Spleen (tissue), 7 donors: ENCODE measurements at regions not wholly inside any gene's neighbourhood (a gene's known extent, or its start where the extent isn't known, plus 50 kb on each side); places are given as distances from the start of the nearest gene placed in this dataset.

Experiments
- POLR2A ChIP-seq, 3 donors: fragments of 450-650 bp; IDR thresholded peaks; one replicate each; pipeline ENCODE4 v1.5.1; 2017; ENCODE audit warnings: antibody characterized with exemption in 3 of 3, mild to moderate bottlenecking in 1 of 3
- POLR2AphosphoS5 ChIP-seq, 3 donors: sonication (generic); formaldehyde crosslinking; IDR thresholded peaks; one replicate each; pipeline ENCODE4 v1.5.1; 2017; ENCODE audit warnings: antibody characterized with exemption in 3 of 3
- TF ChIP-seq, protein P1 (sequence below), 11 experiments: fragments of 200-600 bp in 7 of 11; fragments of 450-650 bp in 4 of 11; sonication (generic) in 4 of 11; IDR thresholded peaks in 8 of 11; conservative IDR thresholded peaks in 3 of 11; 1 replicate in 7 of 11; 2 replicates in 4 of 11; pipeline versions ENCODE4 v1.4.0 to v1.8.0; 2016 to 2021; ENCODE audit warnings: antibody characterized with exemption in 11 of 11, inconsistent platforms in 4 of 11, mild to moderate bottlenecking in 1 of 11
- donor health status: DM: no; HTN: no; CAD: no; lungs with moderate emphysema.
- donor health status: DM: no; HTN: no; CAD: no.
- donor health status: DM: no; HTN: no; CAD: no.

DNA sequence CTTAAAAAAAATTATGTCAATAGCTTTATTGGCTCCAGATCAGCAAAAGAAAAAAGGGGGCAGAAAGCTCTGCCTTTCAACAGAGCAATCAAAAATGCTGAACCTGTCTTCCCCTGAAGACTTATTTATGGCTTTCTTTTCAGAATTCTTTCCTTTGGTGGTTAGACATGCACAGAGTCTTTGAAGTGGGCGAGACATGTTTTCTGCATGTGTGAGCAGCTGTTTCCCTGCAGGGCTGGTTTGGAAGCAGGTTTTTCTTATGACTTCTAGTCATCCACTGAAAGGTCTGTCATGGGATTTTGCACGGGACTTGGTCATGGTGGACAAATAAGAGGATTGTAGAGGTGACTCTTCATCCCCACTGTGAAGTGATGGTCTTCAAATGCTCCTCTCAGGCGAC, 160.3 kb downstream of the VAPA start:
- TF ChIP-seq, protein P1, sequence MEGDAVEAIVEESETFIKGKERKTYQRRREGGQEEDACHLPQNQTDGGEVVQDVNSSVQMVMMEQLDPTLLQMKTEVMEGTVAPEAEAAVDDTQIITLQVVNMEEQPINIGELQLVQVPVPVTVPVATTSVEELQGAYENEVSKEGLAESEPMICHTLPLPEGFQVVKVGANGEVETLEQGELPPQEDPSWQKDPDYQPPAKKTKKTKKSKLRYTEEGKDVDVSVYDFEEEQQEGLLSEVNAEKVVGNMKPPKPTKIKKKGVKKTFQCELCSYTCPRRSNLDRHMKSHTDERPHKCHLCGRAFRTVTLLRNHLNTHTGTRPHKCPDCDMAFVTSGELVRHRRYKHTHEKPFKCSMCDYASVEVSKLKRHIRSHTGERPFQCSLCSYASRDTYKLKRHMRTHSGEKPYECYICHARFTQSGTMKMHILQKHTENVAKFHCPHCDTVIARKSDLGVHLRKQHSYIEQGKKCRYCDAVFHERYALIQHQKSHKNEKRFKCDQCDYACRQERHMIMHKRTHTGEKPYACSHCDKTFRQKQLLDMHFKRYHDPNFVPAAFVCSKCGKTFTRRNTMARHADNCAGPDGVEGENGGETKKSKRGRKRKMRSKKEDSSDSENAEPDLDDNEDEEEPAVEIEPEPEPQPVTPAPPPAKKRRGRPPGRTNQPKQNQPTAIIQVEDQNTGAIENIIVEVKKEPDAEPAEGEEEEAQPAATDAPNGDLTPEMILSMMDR (IDR thresholded peaks at IDR 0.05 in 8 of 11, conservative IDR thresholded peaks at IDR 0.05 in 3 of 11) = no peak
- TF ChIP-seq POLR2A (IDR thresholded peaks at IDR 0.05) (no peak), POLR2AphosphoS5 (IDR thresholded peaks at IDR 0.05) (no peak)
